Activated T-cell treated with anti-CD3 and anti-CD28 coated beads, Interleukin-2, amount 50 U/mL, for 24 hours (primary cell): ENCODE measurements at regions not wholly inside any gene's neighbourhood (a gene's known extent, or its start where the extent isn't known, plus 50 kb on each side); places are given as distances from the start of the nearest gene placed in this dataset.
"Not testable (repeated sequence)": the region's sequence is repeated elsewhere in the genome, so short reads cannot be mapped to it uniquely, and the experiment has no call there.

Experiments
- DNase-seq: peaks from one replicate; pipeline ENCODE4 v3.0.0-alpha.2; 2020
- H3K27ac Mint-ChIP-seq: 2 replicates; pipeline ENCODE4 v1.8.0; 2020; ENCODE audit warnings: mild to moderate bottlenecking, mixed read lengths
- H3K27me3 Mint-ChIP-seq: 2 replicates; pipeline ENCODE4 v1.8.0; 2020; ENCODE audit warnings: mixed read lengths
- H3K36me3 Mint-ChIP-seq: 2 replicates; pipeline ENCODE4 v1.8.0; 2020; ENCODE audit warnings: low read depth, mixed read lengths
- H3K4me1 Mint-ChIP-seq: 2 replicates; pipeline ENCODE4 v1.8.0; 2020; ENCODE audit warnings: low read depth, mixed read lengths
- H3K4me3 Mint-ChIP-seq: 2 replicates; pipeline ENCODE4 v1.8.0; 2020; ENCODE audit warnings: mild to moderate bottlenecking, moderate library complexity, mixed read lengths
- H3K9me3 Mint-ChIP-seq: 2 replicates; pipeline ENCODE4 v1.8.0; 2020; ENCODE audit warnings: mixed read lengths

- DNase-seq = no peak
- Mint-ChIP-seq H3K36me3 (no peaks in the 10 kb centered on the region), H3K4me1 (no peaks in the 10 kb centered on the region)
These were observed 739.2 kb upstream of the GJE1 start for GRCh38 chr6:141393405-141394124.

GRCh38 chr6:141391135-141391534 is 741.6 kb upstream of the GJE1 start:
- not testable (repeated sequence) for H3K36me3 Mint-ChIP-seq, DNase-seq, H3K27ac Mint-ChIP-seq, H3K4me1 Mint-ChIP-seq, H3K27me3 Mint-ChIP-seq, H3K4me3 Mint-ChIP-seq, H3K9me3 Mint-ChIP-seq

More at GRCh38 chr6:141393405-141394124, 739.2 kb upstream of the GJE1 start:
- H3K27ac Mint-ChIP-seq = no peak overlapping the region
- H3K9me3 Mint-ChIP-seq = no peaks in the 10 kb centered on the region
- H3K4me3 Mint-ChIP-seq = no peak overlapping the region
- no peaks in the 10 kb centered on the region for H3K27me3 Mint-ChIP-seq

- Mint-ChIP-seq H3K9me3 (no peaks in the 10 kb centered on the region), H3K4me1 (no peaks in the 10 kb centered on the region), H3K36me3 (no peaks in the 10 kb centered on the region), H3K27me3 (no peaks in the 10 kb centered on the region), H3K27ac (no peak overlapping the region), H3K4me3 (no peak overlapping the region)
- no peak for DNase-seq
These were observed 744.1 kb upstream of the GJE1 start for GRCh38 chr6:141388666-141389065.

GRCh38 chr6:141370438-141370837 is 762.3 kb upstream of the GJE1 start:
- no peaks in the 10 kb centered on the region for H3K4me1 Mint-ChIP-seq
- H3K27me3 Mint-ChIP-seq = peaks cover 4% of the 10 kb centered on the region
- H3K27ac Mint-ChIP-seq = no peak overlapping the region
- no peak for DNase-seq
- H3K4me3 Mint-ChIP-seq = no peak overlapping the region
- H3K9me3 Mint-ChIP-seq = peaks cover 8% of the 10 kb centered on the region
- no peaks in the 10 kb centered on the region for H3K36me3 Mint-ChIP-seq

- H3K36me3 Mint-ChIP-seq, H3K4me3 Mint-ChIP-seq, H3K27me3 Mint-ChIP-seq, DNase-seq, H3K9me3 Mint-ChIP-seq, H3K27ac Mint-ChIP-seq, H3K4me1 Mint-ChIP-seq: not testable (repeated sequence)
These were observed 765.9 kb upstream of the GJE1 start for GRCh38 chr6:141366796-141367195.

- no peaks in the 10 kb centered on the region for H3K4me1 Mint-ChIP-seq
These were observed 768.0 kb upstream of the GJE1 start for GRCh38 chr6:141364694-141365093.

GRCh38 chr6:141364232-141364631 is 768.5 kb upstream of the GJE1 start:
- H3K27ac Mint-ChIP-seq = no peak overlapping the region
- peaks cover 6% of the 10 kb centered on the region for H3K9me3 Mint-ChIP-seq
- H3K4me1 Mint-ChIP-seq = no peaks in the 10 kb centered on the region
- no peaks in the 10 kb centered on the region for H3K36me3 Mint-ChIP-seq
- peaks cover 6% of the 10 kb centered on the region for H3K27me3 Mint-ChIP-seq
- no peak for DNase-seq
- no peak overlapping the region for H3K4me3 Mint-ChIP-seq

More at GRCh38 chr6:141364694-141365093, 768.0 kb upstream of the GJE1 start:
- no peak for DNase-seq
- H3K36me3 Mint-ChIP-seq = no peaks in the 10 kb centered on the region
- H3K4me3 Mint-ChIP-seq = no peak overlapping the region
- no peak overlapping the region for H3K27ac Mint-ChIP-seq
- peaks cover 6% of the 10 kb centered on the region for H3K27me3 Mint-ChIP-seq
- H3K9me3 Mint-ChIP-seq = peaks cover 8% of the 10 kb centered on the region

GRCh38 chr6:141361559-141361958 is 771.2 kb upstream of the GJE1 start:
- H3K4me1 Mint-ChIP-seq = no peaks in the 10 kb centered on the region
- no peak overlapping the region for H3K27ac Mint-ChIP-seq
- H3K27me3 Mint-ChIP-seq = peaks cover 6% of the 10 kb centered on the region
- no peaks in the 10 kb centered on the region for H3K36me3 Mint-ChIP-seq
- H3K9me3 Mint-ChIP-seq = peaks cover 6% of the 10 kb centered on the region
- H3K4me3 Mint-ChIP-seq = no peak overlapping the region
- DNase-seq = no peak

GRCh38 chr6:141359953-141360352 is 772.8 kb upstream of the GJE1 start:
- H3K4me1 Mint-ChIP-seq = no peaks in the 10 kb centered on the region
- H3K27me3 Mint-ChIP-seq = peaks cover 2% of the 10 kb centered on the region
- H3K9me3 Mint-ChIP-seq = peaks cover 6% of the 10 kb centered on the region
- H3K27ac Mint-ChIP-seq = no peak overlapping the region
- no peak overlapping the region for H3K4me3 Mint-ChIP-seq
- H3K36me3 Mint-ChIP-seq = no peaks in the 10 kb centered on the region
- no peak for DNase-seq

GRCh38 chr6:141354191-141354955 is 778.4 kb upstream of the GJE1 start:
- Mint-ChIP-seq H3K36me3 (no peaks in the 10 kb centered on the region), H3K9me3 (peaks cover 6% of the 10 kb centered on the region), H3K4me3 (no peak overlapping the region), H3K27me3 (peaks cover 4% of the 10 kb centered on the region), H3K4me1 (no peaks in the 10 kb centered on the region), H3K27ac (no peak overlapping the region)
- DNase-seq = no peak

GRCh38 chr6:141351721-141352120 is 781.0 kb upstream of the GJE1 start:
- no peak for DNase-seq
- Mint-ChIP-seq H3K4me3 (no peak overlapping the region), H3K9me3 (peaks cover under 1% of the 10 kb centered on the region), H3K27me3 (peaks cover 10% of the 10 kb centered on the region), H3K4me1 (peaks cover 3% of the 10 kb centered on the region), H3K27ac (no peak overlapping the region), H3K36me3 (no peaks in the 10 kb centered on the region)

- no peak overlapping the region for H3K4me3 Mint-ChIP-seq
- no peak for DNase-seq
- no peaks in the 10 kb centered on the region for H3K36me3 Mint-ChIP-seq
- peaks cover 10% of the 10 kb centered on the region for H3K27me3 Mint-ChIP-seq
- H3K27ac Mint-ChIP-seq = no peak overlapping the region
- no peaks in the 10 kb centered on the region for H3K9me3 Mint-ChIP-seq
- peaks cover 3% of the 10 kb centered on the region for H3K4me1 Mint-ChIP-seq
These were observed 783.0 kb upstream of the GJE1 start for GRCh38 chr6:141349710-141350109.

- Mint-ChIP-seq H3K27ac (no peak overlapping the region), H3K4me1 (peaks cover 3% of the 10 kb centered on the region), H3K36me3 (no peaks in the 10 kb centered on the region), H3K27me3 (peaks cover 10% of the 10 kb centered on the region), H3K4me3 (no peak overlapping the region), H3K9me3 (no peaks in the 10 kb centered on the region)
- no peak for DNase-seq
These were observed 784.7 kb upstream of the GJE1 start for GRCh38 chr6:141347906-141348492.

- no peaks in the 10 kb centered on the region for H3K36me3 Mint-ChIP-seq
- H3K9me3 Mint-ChIP-seq = no peaks in the 10 kb centered on the region
- no peak overlapping the region for H3K4me3 Mint-ChIP-seq
- DNase-seq = no peak
- H3K4me1 Mint-ChIP-seq = peaks cover 3% of the 10 kb centered on the region
- no peak overlapping the region for H3K27ac Mint-ChIP-seq
- H3K27me3 Mint-ChIP-seq = peaks cover 10% of the 10 kb centered on the region
These were observed 785.6 kb upstream of the GJE1 start for GRCh38 chr6:141347086-141347485.

- Mint-ChIP-seq H3K9me3 (no peaks in the 10 kb centered on the region), H3K36me3 (no peaks in the 10 kb centered on the region), H3K27me3 (peaks cover 10% of the 10 kb centered on the region), H3K27ac (no peak overlapping the region), H3K4me3 (no peak overlapping the region), H3K4me1 (peaks cover 3% of the 10 kb centered on the region)
- no peak for DNase-seq
These were observed 786.2 kb upstream of the GJE1 start for GRCh38 chr6:141346535-141346934.
